NCI-H2171 (cell line): ENCODE measurements at regions not wholly inside any gene's neighbourhood (a gene's known extent, or its start where the extent isn't known, plus 50 kb on each side); places are given as distances from the start of the nearest gene placed in this dataset.

Experiments
- DNase-seq: peaks from one replicate; lab custom pipeline; 2025; lab: John Stamatoyannopoulos, UW

DNA sequence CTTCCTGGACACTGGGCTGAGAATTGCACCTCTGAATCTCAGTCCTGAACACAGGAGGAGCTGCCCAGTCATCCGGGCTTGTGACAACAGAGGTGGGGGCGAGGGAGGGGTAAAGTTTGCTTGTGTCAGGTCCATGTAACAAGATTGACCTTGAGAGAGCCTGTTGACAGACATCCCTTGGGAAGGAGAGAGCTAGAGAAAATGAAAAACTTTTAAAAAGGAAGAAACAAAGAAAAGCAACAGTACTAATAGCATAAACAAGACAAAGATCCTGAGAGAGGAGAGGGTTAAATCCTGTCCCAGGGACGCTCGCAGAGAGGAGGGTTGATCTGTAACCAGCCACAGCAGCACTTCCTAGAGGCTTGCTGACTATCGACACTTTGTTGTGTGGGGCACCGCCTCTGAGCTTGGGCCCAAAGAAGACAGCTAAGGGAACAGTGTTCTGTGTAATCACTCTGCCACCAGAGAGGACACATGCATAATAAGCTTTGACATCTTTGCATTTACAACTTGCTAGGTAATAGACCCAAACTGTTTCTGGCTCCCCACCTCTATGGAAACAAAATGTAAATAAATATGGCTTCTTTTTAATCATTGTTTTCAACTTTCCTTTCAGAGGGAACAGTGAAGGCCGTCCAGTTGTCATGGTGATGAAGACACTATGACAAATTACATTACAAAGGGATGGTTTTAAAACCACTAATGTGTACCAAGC is 363.7 kb downstream of the CSNK1G3 start:
- no peak for DNase-seq

DNA sequence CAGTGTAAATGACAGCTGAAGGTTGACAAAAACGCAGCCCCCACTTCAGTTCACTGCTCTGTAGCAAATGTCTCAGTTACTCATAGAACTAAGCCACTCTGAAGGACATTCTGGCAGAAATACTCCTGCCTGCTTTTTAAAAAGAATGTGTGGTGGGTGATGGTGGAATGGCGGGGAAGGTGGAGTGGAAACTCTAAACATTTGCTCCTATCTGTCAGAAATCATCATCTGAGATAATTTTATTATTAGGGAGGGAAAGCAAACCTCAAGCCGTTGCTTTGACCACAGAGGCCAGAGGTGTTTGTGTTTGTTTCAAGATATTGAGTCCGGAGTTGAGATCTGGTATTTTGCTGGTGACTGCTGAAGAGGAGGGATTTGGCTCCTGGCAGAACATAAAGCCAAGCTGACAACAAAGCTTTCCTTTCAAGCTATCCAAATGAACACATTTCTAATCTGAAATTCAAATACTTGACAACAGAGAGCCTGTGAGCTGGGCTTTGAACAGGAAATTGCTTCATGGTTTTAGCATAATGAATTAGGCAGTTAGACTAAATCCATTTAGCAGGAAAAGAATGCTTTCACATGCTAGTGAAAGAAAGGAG is 362.7 kb downstream of the CSNK1G3 start:
- no peak for DNase-seq

DNA sequence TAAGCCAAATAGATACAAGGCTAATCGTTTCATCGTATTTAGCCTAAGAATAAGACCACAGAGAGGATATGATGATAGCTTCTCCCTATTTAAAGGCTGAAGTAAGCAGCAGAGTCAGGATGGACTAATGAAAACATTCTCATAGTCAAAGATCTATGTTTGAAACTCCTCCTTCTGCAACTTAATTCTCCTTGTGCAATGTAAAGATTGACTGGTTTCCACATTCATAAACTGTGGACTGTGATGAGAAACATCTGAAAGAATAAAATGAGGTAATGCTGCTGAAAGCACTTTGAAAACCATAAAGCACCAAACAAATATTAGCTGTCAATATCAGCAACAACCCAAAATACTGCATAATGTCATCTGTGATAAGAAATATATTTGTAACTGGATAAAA is 361.9 kb downstream of the CSNK1G3 start:
- no peak for DNase-seq

DNA sequence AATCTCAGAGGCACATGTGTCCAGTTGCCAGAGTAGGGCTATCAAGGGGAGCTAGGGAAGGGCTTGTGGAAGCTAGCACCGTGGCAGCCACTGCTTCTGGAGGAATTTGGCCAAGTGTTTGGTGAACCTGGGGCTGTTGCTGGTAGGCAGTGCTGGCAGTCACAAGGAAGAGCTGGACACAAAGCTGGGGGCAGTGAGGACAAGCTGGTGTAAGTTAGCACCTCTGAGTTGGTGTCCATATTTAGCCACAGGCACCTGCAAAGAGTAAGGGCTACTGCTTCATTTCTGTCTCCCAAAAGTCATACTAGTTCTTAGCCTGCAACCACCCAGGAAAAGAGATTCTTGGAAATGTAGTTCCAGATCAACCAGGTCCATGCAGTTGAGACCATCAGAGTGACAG is 359.4 kb downstream of the CSNK1G3 start:
- no peak for DNase-seq

DNA sequence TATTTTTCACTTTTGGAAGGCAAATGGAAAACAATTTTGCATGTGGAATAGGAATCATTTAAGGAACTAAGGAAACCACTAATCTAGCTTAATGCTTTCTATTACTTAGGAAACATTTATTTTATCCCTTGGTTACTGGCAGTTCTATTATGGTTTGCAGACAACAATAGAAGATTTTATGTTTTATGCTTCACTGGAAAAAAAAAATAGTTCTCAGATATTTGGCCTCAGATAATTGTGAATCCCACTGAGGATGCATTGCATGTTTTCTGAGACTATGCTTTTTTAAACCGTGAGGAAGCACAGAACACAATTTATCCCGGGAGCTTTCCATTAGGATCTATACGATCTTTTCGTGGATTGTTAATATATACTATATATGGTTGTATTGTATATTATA is 356.9 kb downstream of the CSNK1G3 start:
- DNase-seq, result no peak

DNA sequence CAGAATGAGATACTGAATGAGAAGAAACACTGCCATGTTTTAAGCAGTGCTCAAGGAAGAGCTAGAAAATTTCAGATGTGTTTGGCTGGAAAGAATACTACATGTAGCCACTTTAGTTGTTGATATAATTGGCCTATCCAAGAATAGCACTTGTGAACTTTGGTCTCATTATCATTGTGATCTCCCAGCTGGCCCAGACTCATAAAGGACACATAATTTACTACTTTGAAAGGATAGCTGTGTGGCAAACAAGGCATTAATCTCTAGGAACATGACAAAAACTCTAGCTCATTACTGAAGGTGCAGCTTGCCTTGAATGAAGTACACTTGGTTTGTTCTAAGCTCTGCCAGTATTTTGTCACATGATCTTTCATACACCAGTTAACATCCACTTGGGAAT is 356.3 kb downstream of the CSNK1G3 start:
- no peak for DNase-seq

DNA sequence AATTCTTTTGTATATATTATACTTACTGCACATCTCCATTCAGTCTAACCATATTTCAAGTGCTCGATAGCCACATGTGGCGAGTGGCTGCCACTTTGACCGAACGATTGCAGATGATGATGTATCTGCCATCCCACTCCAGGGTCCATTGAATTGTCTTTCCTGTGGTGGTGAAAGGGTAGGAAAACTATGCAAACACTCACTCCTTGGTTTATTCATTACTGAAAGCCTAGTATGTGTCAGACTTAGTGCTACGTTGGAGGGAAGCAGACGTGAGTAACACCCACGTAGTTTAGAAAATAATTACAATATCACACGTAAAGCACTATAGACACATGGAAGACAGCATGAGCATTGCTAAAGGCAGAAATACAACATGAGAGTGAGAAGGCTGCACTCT is 353.7 kb downstream of the CSNK1G3 start:
- no peak for DNase-seq

DNA sequence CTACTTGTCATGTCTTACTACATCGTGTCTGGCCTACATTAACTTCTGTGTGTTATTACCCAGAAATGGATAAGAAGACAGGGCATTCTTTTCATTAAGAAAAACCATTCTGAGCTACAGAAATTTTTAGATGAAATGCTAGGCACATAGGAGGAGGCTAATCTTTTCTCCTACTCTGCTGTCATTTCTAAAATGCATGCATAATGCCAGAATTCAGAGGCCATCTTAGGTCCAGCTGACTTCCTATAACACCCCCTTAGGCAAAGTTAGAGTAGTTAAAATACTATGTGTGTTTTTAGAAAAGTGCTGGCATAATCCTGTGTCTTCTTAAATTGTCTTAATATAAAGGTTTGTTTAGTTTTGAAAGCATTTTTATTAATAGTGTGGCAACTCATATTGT is 352.6 kb downstream of the CSNK1G3 start:
- DNase-seq, result no peak

DNA sequence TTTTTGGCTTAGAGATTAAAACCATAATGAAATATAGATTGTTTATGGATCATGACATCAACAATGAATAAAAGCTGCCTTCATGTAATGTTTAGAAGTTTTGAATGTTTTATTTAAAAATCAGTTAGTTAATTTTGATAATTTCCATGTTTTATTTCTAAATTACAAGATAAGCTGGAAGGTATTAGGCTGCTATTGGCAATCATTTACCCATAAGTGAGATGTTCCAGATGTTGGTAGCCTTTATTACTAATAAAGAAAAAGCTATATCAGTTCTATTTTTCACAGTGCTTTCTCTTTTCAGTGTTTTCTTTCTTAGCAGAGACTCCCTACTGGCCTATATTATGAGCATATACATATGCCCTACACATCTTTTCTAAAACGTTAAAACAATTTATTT is 347.0 kb downstream of the CSNK1G3 start:
- DNase-seq, result no peak

DNA sequence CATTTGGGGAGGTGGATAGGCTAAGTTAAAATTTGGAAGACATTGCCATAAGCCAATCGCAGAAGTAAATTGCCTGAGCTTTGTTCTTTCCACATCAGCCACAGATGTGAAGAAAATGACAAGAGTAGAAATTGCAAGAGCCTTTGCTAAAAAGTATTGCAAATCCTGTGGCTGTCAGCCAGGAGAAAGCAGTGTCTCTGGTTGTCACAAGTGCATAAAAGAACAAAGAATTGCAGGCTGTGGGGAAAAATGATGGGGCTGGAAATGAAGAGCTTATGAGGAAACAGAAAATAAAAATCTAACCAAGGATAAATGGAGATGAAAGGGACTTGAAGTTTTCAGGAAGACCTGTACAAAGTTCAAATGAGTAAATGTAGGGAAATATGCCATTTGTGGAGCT is 344.8 kb downstream of the CSNK1G3 start:
- DNase-seq, result no peak

DNA sequence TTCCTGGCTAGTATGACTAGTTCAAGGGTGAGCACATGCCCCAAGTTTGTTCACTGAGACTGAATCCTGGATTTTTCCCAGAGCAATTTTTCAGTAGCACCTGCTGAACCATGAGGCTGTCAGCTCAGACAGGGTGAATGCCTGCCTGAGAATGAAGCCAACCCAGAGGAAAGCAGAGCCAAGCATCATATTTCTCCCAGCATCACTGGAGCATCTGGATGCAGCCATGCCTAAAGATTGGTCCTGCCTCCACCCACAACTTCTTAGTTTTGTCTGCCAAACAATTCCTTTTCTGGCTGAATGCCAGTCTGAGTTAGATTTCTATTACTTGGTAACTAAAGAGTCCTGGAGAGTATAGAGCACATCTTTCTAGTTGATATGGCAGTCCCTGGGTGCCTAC is 343.6 kb downstream of the CSNK1G3 start:
- peak; percentile 81 for DNase-seq

DNA sequence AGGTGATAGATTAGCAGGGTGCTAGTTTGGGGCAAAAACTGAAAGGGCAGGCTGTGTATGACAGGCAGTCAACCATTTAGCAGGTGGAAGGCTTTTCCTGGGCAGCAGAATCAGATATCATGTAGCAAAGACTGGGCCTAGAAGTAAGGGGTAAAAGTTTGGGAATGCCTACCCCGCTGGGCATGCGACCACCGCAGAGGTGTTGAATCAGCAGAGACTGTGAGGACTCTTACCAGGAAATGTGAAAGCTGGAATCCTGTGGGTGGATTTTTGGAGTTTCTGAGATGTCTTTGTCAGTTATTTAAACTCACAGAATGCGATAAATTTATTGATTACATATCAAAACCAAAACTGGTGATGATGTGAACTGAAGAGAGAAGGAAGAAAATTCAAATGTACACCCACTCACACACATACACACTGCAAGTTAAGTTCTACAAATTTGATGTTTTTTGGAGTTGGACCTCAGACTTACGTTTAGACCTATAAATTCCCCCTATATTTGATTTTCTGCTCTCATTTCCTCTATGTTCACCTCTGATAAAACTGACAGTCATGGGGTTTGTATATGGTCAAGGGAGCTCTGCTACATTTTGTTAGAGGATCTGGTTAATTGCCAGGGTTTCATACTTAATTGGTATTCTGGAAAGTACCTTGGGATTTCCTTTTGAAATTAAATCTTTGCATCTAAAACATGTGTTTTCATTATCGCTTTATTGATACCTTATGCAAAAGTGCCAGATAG is 333.6 kb downstream of the CSNK1G3 start:
- no peak for DNase-seq

DNA sequence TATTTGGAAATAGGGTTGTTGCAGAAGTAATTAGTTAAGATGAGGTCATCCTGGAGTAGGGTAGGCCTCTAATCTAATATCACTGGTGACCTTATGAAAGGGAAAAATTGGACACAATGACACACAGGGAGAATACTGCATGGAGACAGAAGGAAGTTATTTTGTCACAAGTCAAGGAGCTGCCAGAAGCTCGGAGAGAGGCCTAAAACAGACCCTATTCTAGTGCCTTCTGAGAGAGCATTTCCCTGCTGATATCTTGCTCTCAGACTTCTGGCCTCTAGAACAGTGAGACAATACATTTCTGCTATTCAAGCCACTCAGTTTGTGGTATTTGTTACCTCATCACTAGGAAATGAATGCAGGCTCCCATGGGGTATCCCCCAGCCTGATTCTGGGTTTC is 332.9 kb downstream of the CSNK1G3 start:
- no peak for DNase-seq

DNA sequence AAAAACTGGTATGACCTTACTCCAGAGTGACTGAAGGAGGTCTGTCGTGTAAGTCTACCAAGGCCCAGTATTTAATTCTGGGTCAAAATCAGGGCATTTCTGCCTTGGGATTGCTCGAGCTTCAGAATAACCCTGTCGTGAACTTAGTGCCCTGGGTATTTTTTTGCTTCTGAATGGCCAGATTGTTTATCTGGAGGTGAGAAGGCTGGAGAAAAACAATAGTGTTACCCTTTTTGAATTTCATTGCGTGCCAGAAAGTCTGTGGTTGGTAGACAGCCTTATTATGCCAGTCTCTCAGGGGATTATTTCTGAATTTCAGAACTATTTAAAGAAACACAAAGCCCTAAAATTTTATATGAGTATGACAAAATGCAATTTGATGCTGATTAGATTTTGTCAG is 323.4 kb downstream of the CSNK1G3 start:
- DNase-seq, result no peak

DNA sequence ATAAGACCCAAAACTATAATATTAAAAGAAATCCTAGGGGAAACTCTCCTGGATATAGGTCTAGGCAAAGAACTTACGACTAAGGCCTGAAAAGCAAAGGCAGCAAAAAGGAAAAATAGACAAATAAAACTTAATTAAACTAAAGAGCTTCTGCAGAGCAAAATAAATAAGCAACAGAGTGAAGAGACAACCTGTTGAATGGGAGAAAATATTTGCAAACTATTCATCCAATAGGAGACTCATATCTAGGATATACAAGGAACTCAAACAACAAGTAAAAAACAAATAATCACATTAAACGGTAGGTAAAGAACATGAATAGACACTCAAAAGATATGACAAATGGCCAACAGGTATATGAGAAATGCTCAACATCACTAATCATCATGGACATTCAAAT is 318.6 kb downstream of the CSNK1G3 start:
- DNase-seq, result no peak

DNA sequence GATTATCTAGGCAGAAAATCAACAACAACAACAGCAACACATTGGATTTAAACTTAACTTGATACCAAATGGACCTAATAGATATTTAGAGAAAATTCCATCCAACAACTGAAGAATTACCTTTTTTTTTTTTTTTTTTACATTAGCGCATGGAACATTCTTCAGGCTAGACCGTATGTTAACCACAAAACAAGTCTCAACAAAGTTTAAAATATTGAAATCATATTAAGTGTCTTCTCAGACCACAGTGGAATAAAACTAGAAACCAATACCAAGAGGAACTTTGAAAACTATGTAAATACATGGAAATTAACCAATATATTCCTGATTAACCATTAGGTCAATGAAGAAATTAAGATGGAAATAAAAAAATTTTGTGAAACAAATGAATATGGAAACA is 315.8 kb downstream of the CSNK1G3 start:
- no peak for DNase-seq

DNA sequence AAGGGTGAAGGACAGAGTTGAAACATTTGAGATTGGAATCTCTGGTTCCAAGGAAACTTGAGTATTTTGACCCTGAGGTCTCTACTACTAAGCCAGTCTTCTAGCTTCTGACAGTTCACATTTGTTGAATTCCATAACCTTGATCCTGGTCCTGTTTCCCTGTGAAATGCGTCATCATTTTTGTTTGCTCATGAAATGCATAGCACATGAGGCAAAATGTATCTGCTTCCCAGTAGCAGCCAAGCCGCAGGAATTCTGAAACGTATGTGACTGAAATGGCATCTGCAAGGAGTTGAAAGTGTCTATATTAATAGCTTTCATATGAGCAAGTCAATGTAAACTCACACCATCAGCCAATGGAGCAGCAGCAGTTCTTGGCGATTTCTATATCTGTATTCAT is 307.9 kb downstream of the CSNK1G3 start:
- DNase-seq, result no peak

DNA sequence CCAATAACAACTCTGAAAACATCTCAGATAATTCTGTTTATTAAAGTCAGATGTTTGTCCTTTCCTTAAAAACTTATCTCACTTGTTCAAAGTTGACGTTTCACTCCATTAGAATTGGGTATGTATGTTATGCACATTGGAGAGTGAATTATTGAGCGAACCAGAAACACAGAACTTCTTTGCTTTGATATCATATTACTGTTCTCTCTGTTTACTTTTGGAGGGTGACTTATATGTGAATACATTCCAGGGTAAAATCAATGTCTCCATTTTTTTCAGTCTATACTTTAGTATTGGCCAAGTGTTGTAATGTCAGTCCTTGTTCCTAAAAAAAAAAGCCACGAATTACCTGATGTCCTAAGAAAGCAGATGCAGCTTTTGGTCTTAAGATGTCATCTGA is 307.4 kb downstream of the CSNK1G3 start:
- DNase-seq, result no peak

DNA sequence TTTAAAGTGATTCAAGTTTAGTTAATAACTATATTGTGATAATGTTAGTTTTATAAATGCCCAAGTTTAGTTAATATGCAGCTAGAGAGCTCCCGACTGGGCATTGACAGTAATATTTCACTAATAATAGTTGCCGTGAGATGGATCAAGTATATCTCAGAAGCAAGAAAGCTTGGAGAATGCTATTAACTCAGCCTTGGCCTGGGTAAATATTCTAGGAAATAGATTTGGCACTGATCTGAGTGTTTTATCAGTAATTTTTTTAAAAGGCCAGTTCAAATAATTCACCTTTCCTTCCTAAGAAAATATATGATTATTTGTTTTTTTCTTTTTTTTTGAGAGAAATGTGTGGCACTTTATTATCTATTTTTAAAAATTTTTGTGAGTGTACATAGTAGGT is 305.3 kb downstream of the CSNK1G3 start:
- no peak for DNase-seq

DNA sequence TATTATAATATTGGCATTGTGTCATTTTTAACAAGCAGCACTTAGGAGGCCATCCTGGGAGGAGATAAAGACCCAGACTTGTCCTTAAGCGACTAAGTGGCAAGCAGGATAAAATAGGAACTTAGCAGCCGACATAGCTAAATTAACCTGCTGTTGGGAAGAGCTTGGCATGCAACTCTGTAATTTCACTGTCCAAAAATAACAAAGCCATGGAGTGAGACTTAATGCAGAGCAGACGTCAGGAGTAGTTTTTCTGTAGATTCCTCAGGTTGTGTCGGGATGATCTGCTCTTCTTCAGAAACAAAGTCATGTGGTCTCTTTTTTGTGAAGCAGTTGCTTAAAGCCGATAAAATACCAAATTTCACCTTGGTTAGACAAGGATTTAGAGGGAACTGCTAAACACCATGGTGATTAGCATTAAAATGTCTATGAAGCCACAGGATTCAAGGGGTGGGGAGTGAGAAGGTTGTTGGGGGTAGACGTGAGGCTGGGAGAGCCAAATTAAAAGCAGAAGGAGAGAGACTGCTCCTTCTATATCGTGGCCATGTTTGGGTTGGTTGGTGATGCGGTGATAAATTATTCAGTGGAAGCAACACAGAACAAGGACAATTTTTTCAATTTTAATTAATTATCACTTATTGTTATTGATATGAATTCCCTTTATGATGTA is 303.0 kb downstream of the CSNK1G3 start:
- DNase-seq, result no peak

DNA sequence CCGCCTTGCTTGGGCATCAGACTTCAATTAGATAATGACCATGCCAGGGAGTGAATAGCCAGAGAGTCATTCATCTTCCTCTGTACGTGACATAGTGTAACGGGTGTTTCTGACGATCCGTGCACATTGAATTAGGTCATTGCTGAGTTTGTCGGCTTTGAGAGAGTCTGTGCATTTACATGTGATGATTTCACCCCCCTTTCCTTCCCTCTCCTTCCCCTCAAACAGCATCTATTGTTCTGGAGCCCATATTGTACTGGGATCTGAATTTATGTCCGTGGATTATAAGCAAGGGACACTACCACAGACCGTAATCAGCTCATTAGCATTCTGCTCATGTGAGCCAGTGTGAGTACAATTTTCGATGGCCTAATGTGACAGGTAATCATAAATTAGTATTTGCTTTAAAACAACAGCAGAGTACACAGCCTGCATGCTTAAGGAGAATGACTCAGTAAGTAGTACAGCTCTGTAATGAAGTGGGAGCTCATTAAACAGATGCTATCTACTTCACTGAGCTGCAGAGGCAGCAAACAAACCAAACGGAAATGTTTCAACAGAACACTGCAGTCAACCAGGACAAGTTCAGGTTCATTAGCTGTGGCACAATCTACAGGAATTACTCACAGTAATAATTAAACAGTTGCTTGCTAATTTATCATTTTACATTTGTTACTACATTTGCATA is 302.1 kb downstream of the CSNK1G3 start:
- DNase-seq, result no peak

DNA sequence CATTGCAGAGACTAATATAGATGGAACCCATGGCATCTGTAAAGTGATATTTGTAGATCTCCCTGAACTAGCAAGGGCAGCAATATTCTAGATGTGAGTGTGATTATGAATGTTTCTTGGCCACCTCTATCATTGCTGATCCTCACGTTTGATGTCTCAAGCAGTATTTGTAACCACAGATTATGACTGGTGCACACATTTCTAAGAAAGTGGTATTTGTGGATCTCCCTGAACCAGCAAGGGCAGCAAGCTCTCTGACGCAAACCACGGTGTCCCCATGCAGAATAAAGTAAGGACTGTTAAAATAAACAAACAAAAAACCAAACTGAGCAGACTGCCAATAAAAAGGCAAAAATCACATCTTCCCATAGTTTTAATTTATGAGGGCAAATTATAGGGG is 301.3 kb downstream of the CSNK1G3 start:
- no peak for DNase-seq
